Middle frontal gyrus (tissue), 1 donor: ENCODE measurements at regions not wholly inside any gene's neighbourhood (a gene's known extent, or its start where the extent isn't known, plus 50 kb on each side); places are given as distances from the start of the nearest gene placed in this dataset.
"Not testable (repeated sequence)": the region's sequence is repeated elsewhere in the genome, so short reads cannot be mapped to it uniquely, and the experiment has no call there.

Experiments used
- DNase-seq: peaks from one replicate; pipeline ENCODE4 v3.0.0-alpha.2; 2015; ENCODE audit warnings: low spot score; ENCODE audit errors: extremely low spot score

GRCh38 chr6:71360556-71361335 lies 72.1 kb downstream of the OGFRL1 start:
- DNase-seq = not testable (repeated sequence)

DNA sequence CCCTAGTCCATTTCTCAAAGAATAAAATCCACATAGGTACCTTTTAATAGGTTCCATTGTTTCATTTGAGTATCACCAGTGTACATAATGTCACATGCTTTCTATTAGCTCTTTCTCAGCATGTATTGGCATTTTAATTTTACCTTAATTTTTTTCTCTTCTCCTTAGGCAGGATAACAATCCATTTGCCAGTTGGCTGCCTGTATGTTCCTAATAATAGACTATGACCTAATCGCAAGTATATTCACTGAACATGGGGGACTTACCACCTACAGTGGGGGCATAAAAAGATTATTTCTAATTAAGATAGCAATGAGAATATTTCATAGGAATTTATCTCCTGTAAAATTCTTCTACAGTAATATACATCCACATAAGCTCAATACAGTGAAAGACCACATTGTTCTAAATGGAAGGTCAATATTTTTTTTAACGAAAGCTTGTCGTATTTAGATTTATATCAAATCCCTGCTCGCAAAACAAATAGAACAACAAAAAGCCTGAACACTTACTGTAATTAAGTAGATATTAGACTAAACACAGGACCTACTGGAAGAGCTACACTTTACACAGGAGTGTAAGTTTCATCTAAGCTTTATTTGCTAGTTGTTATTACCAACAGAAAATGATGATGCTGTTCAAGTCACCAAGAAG lies 76.4 kb downstream of the OGFRL1 start:
- DNase-seq = no peak

GRCh38 chr6:71367756-71368155 lies 79.1 kb downstream of the OGFRL1 start:
- no peak for DNase-seq

- DNase-seq = no peak
Observed at GRCh38 chr6:71368284-71368683, 79.7 kb downstream of the OGFRL1 start.

GRCh38 chr6:71371559-71371958 lies 82.9 kb downstream of the OGFRL1 start:
- no peak for DNase-seq

- no peak for DNase-seq
Observed at GRCh38 chr6:71373943-71374342, 85.3 kb downstream of the OGFRL1 start.

DNA sequence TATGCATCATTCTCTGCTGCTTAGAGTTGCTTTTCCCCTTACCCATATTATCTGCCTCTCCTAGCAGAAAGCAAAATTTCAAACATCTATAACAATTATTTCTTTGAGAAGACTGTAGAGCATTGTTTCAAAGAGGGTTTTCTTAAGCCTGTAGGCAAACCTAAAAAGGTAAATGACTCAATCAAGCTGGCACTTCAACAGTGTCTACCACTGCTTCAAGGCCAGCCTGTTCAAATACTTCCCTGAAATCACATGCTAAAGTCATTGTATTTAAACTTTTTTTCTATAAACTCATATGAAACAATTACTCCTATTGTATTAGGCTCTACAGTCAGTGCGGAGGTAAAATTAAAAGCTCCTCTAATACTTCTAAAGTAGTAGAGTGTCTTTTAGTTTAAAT lies 87.1 kb downstream of the OGFRL1 start:
- DNase-seq = no peak

- no peak for DNase-seq
Observed at GRCh38 chr6:71376830-71377229, 88.2 kb downstream of the OGFRL1 start.

- no peak for DNase-seq
Observed at GRCh38 chr6:71383476-71383875, 94.9 kb downstream of the OGFRL1 start.

DNA sequence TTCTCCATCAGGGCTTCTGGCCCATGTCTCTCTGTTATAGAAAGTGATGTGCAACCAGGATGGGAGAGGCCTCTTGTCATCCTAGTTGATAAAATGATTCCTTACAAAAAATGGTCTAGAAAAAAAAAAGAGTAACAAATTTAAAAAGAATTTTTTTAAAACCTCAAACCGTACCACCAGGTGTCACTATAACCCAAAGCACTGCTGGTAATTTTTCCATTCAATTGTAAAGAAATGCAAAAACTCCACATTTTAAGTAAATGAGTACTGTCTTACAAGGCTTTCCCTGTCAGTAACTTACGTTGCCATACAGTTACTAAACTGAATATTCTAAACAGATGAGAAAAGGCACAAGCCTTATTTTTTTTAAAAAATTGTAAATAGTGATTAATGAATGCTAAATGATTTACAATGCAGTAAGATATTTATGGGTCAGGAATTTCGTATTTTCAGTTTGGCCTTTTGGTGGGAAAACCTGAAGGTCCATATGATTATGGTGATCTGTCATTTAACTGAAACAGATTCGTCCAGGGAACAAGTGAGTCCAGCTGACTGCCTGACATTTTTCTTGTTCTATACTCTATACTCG lies 95.4 kb downstream of the OGFRL1 start:
- DNase-seq = no peak

DNA sequence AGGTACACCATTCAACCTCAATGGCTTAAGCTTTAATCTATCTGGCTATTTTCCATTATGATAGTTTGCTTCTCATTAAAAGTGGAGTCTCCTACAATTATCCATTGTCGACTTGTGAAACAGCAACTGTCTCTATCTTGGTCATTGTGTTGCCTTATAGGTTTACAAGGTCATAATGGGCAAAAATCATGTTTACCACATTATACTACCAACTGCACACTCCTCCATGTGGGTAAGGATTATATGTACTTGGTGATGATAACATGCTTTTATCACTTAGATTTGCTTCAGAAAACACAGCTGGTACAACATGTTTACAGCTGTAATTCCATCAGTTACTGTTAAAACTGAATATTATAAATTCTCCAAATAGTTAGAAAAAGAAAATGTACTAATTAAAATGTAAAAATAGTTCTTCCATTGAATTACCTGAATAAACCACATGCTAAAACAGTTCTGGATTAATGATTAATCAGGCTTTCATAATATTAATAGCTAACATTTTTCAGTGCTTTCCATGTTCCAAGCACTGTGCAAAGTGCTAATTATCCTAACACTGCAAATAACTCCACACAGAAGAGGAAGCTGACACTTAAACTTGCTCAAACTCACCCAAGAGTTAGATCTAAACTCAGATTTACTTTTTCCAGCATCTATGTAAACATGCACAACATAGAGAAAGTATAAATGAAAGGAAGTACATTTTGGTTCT lies 96.7 kb downstream of the OGFRL1 start:
- no peak for DNase-seq

GRCh38 chr6:71386215-71386614 lies 97.6 kb downstream of the OGFRL1 start:
- DNase-seq = no peak

GRCh38 chr6:71387179-71387578 lies 98.6 kb downstream of the OGFRL1 start:
- DNase-seq = no peak

GRCh38 chr6:71388068-71388744 lies 99.6 kb downstream of the OGFRL1 start:
- no peak for DNase-seq

- DNase-seq = no peak
Observed at GRCh38 chr6:71388856-71389527, 100.4 kb downstream of the OGFRL1 start.

DNA sequence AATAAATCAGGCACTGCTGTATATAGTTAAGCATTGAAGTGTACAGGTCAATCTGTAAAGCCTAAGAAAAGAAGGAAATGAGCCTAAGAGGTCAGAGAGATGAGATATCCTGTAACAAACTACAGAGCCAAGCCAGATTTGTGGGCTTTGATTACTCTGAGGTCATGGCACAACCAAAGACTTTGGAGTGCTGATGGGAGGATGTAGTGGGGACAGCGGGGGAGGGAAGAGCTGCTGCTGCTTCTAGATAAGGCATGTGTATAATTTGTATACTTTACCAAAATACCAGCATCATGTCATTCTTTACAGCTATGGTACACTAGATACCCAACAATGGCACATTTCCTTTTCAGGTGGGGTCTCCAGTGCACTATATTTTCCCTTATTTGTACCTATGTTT lies 102.5 kb downstream of the OGFRL1 start:
- no peak for DNase-seq

- DNase-seq = no peak
Observed at GRCh38 chr6:71392276-71392675, 103.7 kb downstream of the OGFRL1 start.

- no peak for DNase-seq
Observed at GRCh38 chr6:71393471-71393870, 104.9 kb downstream of the OGFRL1 start.

GRCh38 chr6:71393981-71394432 lies 105.4 kb downstream of the OGFRL1 start:
- no peak for DNase-seq

GRCh38 chr6:71394926-71395325 lies 106.3 kb downstream of the OGFRL1 start:
- DNase-seq = no peak
